Astrocyte of the cerebellum (primary cell): ENCODE measurements at regions not wholly inside any gene's neighbourhood (a gene's known extent, or its start where the extent isn't known, plus 50 kb on each side); places are given as distances from the start of the nearest gene placed in this dataset.
A peak's percentile ranks its signal among the peaks of the same experiment; 100 is the strongest.

ENCODE experiments used
- DNase-seq: peaks from one replicate; pipeline ENCODE4 v3.0.0-alpha.2; 2011; ENCODE audit warnings: low read depth
- H3K4me3 ChIP-seq: 2 replicates; pipeline ENCODE4 v1.5.1; 2011; ENCODE audit warnings: mild to moderate bottlenecking, low read depth, low read length, moderate library complexity
- CTCF ChIP-seq: IDR thresholded peaks from 2 replicates; pipeline ENCODE4 v1.5.1; 2012; ENCODE audit warnings: low read length, low read depth, moderate library complexity, mild to moderate bottlenecking; ENCODE audit errors: missing control alignments
- in situ Hi-C: cut with HindIII; loops from 2 replicates; pipeline ENCODE4 v1.10.0; 2017; ENCODE audit warnings: low sequenced_read_pairs

GRCh38 chr2:34316788-34317187 is 717.7 kb upstream of the FAM98A start:
- in situ Hi-C loops, result no loop called here
- no peak for TF ChIP-seq CTCF
- DNase-seq, result no peak
- H3K4me3 ChIP-seq, result no peak overlapping the region

- no peak for DNase-seq
- in situ Hi-C loops, result no loop called here
- H3K4me3 ChIP-seq, result no peak overlapping the region
- no peak for TF ChIP-seq CTCF
Observed at GRCh38 chr2:34311816-34312215, 712.7 kb upstream of the FAM98A start.

GRCh38 chr2:34308140-34308539 is 709.0 kb upstream of the FAM98A start:
- DNase-seq, result no peak
- H3K4me3 ChIP-seq, result no peak overlapping the region
- TF ChIP-seq CTCF, result no peak
- in situ Hi-C loops, result no loop called here

GRCh38 chr2:34307636-34308035 is 708.5 kb upstream of the FAM98A start:
- in situ Hi-C loops, result no loop called here
- peak; percentile 16 for DNase-seq
- TF ChIP-seq CTCF, result no peak
- H3K4me3 ChIP-seq, result no peak overlapping the region

GRCh38 chr2:34306745-34307144 is 707.6 kb upstream of the FAM98A start:
- H3K4me3 ChIP-seq, result no peak overlapping the region
- no peak for TF ChIP-seq CTCF
- no peak for DNase-seq
- in situ Hi-C loops, result no loop called here

- TF ChIP-seq CTCF, result no peak
- DNase-seq, result no peak
- in situ Hi-C loops, result no loop called here
- no peak overlapping the region for H3K4me3 ChIP-seq
Observed at GRCh38 chr2:34305587-34305986, 706.5 kb upstream of the FAM98A start.

- no peak for TF ChIP-seq CTCF
- no peak for DNase-seq
- in situ Hi-C loops, result no loop called here
- H3K4me3 ChIP-seq, result no peak overlapping the region
Observed at GRCh38 chr2:34294961-34295360, 695.9 kb upstream of the FAM98A start.
